ENCODE measurements at regions not wholly inside any gene's neighbourhood (a gene's known extent, or its start where the extent isn't known, plus 50 kb on each side); places are given as distances from the start of the nearest gene placed in this dataset.

GRCh38 chr16:65789161-65789945 is 577.1 kb upstream of the CDH5 start (continued):
- TF ChIP-seq CBX5 (IDR thresholded peaks at IDR 0.05; ENCODE audit: low read depth, low read length) (no peak), BACH1 (IDR thresholded peaks at IDR 0.05; ENCODE audit: low read length) (no peak), KDM4A (IDR thresholded peaks at IDR 0.05; ENCODE audit: low read depth, low read length, severe bottlenecking) (no peak), SAP30 (IDR thresholded peaks at IDR 0.05; ENCODE audit: insufficient read depth, insufficient replicate concordance, low read length) (no peak)

All from H1 (cell line).